ENCODE measurements at regions not wholly inside any gene's neighbourhood (a gene's known extent, or its start where the extent isn't known, plus 50 kb on each side); places are given as distances from the start of the nearest gene placed in this dataset.
"Not testable (repeated sequence)": the region's sequence is repeated elsewhere in the genome, so short reads cannot be mapped to it uniquely, and the experiment has no call there.

DNA sequence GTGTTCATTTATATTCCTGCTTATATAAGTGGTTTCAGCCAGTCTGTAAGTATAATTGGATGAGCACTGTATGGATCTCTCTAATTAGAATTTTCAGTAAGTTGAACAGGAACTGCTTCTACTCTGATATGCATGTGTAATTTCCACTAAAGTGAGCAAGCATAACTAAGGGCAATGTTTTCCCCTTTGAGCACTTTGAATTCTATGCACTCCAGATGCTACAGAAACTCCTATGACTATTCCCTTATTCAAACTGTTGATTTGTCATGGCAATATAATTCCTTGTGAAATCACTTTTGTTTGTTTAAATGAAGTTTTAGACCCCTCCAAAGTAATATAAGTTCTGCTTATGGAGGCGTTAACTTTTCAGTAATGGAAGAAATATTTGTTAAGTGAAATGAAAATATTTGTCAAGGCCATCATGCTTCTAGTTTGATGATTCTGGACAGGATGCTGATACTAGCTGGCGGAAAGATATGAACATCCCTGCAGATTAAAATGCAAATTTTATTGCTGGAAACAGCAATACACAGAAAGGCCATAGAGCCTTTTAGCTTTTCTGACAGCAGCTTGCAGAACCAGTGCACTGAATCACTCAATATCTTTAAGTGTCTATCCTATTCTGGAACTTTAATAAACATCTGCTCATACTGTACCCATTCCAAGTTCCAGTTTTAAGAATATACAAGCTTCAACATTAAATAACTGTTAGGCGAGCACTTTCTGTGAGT is 1460.8 kb downstream of the RAPGEF2 start:
- DNase-seq (no peak), ATAC-seq (no peak)
- 67 to 85% (median 82%) methylated on average over 3 of the region's 3 CpGs for WGBS, 3 donors
- no peaks in the 10 kb centered on the region for H3K27me3 ChIP-seq (ENCODE audit: insufficient read depth in 3 of 3, low read length in 2 of 3)
- H3K4me1 ChIP-seq, result no peaks in the 10 kb centered on the region
- H3K36me3 ChIP-seq (ENCODE audit: insufficient read depth in 1 of 2, low read depth in 1 of 2), result no peaks in the 10 kb centered on the region
- intact Hi-C loops (cut with DNase I), result no loop called here
- H3K27ac ChIP-seq, result no peak overlapping the region
- TF ChIP-seq, protein P1, sequence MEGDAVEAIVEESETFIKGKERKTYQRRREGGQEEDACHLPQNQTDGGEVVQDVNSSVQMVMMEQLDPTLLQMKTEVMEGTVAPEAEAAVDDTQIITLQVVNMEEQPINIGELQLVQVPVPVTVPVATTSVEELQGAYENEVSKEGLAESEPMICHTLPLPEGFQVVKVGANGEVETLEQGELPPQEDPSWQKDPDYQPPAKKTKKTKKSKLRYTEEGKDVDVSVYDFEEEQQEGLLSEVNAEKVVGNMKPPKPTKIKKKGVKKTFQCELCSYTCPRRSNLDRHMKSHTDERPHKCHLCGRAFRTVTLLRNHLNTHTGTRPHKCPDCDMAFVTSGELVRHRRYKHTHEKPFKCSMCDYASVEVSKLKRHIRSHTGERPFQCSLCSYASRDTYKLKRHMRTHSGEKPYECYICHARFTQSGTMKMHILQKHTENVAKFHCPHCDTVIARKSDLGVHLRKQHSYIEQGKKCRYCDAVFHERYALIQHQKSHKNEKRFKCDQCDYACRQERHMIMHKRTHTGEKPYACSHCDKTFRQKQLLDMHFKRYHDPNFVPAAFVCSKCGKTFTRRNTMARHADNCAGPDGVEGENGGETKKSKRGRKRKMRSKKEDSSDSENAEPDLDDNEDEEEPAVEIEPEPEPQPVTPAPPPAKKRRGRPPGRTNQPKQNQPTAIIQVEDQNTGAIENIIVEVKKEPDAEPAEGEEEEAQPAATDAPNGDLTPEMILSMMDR (IDR thresholded peaks at IDR 0.05), result no peak
- no peak overlapping the region for H3K4me3 ChIP-seq
- H3K9me3 ChIP-seq, result no peaks in the 10 kb centered on the region

DNA sequence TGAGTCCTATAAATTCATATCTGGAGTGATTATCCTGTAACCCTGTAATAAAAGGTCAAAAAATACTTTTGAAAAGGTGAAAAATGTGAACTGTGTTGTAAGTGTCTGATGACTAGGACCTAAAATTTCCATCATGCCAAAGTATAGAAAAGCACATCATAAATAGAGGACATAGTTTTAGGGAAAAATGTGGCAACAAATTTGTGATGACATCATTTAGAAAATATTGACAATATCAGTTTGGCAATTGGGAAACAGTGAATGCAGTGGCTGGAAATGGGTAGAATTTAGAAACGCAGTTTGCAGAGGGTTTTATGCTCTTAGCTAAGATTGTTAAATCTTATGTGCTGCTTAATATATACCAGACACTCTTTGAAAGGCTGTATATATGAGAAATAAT is 1464.8 kb downstream of the RAPGEF2 start:
- intact Hi-C loops (cut with DNase I), result no loop called here
- H3K36me3 ChIP-seq (ENCODE audit: insufficient read depth in 1 of 2, low read depth in 1 of 2), result no peaks in the 10 kb centered on the region
- WGBS, 3 donors, result 90 to 95% (median 92%) methylated on average over 1 of the region's 1 CpG
- ATAC-seq, result no peak
- H3K4me3 ChIP-seq, result no peak overlapping the region
- H3K27me3 ChIP-seq (ENCODE audit: insufficient read depth in 3 of 3, low read length in 2 of 3), result no peaks in the 10 kb centered on the region
- DNase-seq, result no peak
- H3K9me3 ChIP-seq, result no peaks in the 10 kb centered on the region
- no peaks in the 10 kb centered on the region for H3K4me1 ChIP-seq
- TF ChIP-seq, protein P1 (IDR thresholded peaks at IDR 0.05), result no peak
- no peak overlapping the region for H3K27ac ChIP-seq

DNA sequence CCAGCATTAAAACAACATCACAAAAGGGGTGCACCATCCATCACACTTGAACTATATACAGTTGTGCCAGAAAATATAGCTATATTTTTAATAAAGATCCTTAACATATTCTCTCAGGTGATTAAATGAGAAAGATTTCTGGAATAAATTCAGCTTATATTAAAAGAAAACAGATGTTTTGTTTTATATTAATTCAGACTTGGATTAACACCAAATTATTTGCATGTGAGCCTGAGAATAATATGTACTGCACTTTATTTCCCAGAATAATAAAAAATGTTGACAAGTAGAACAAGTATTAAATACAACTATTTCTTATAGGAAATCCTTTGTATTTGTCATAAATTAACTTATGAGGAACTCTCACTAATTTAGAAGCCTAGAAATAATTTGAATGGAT is 1467.4 kb downstream of the RAPGEF2 start:
- intact Hi-C loops (cut with DNase I), result no loop called here
- H3K4me3 ChIP-seq, result no peak overlapping the region
- no peak overlapping the region for H3K27ac ChIP-seq
- H3K27me3 ChIP-seq (ENCODE audit: insufficient read depth in 3 of 3, low read length in 2 of 3), result no peaks in the 10 kb centered on the region
- TF ChIP-seq, protein P1 (IDR thresholded peaks at IDR 0.05), result no peak
- ATAC-seq (no peak), DNase-seq (no peak)
- H3K9me3 ChIP-seq, result no peaks in the 10 kb centered on the region
- H3K36me3 ChIP-seq (ENCODE audit: insufficient read depth in 1 of 2, low read depth in 1 of 2), result no peaks in the 10 kb centered on the region
- H3K4me1 ChIP-seq, result no peaks in the 10 kb centered on the region

DNA sequence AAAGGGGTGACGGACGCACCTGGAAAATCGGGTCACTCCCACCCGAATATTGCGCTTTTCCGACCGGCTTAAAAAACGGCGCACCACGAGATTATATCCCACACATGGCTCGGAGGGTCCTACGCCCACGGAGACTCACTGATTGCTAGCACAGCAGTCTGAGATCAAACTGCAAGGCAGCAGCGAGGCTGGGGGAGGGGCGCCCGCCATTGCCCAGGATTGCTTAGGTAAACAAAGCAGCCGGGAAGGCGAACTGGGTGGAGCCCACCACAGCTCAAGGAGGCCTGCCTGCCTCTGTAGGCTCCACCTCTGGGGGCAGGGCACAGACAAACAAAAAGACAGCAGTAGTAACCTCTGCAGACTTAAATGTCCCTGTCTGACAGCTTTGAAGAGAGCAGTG is 1471.4 kb downstream of the RAPGEF2 start:
- H3K4me3 ChIP-seq; H3K27me3 ChIP-seq (ENCODE audit: insufficient read depth in 3 of 3, low read length in 2 of 3); H3K27ac ChIP-seq; DNase-seq; H3K36me3 ChIP-seq (ENCODE audit: insufficient read depth in 1 of 2, low read depth in 1 of 2); ATAC-seq; intact Hi-C loops (cut with DNase I); H3K9me3 ChIP-seq; H3K4me1 ChIP-seq: not testable (repeated sequence)
- WGBS, 3 donors, result 80 to 86% (median 85%) methylated on average over 14 to 18 of the region's 18 CpGs

DNA sequence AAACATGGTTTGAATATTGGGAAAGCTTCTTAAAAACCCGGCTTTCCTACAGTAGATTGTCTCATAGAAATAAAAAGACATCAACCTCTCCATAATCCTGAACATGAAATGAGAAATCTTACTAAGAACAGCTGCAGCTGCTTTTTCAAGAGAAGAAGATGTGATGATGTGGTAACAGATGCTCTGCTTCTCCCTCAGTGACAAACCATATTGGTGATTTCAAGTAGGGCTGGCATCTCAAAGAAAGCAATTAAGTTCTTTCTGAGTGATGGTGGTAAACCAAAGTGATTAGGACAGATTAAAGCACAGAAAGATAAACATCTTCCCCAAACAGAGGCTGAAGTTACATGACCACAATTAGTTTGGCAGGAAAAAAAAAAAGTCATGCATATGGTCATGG is 1477.7 kb downstream of the RAPGEF2 start:
- H3K9me3 ChIP-seq, result no peaks in the 10 kb centered on the region
- H3K4me1 ChIP-seq, result no peaks in the 10 kb centered on the region
- intact Hi-C loops (cut with DNase I), result no loop called here
- H3K36me3 ChIP-seq (ENCODE audit: insufficient read depth in 1 of 2, low read depth in 1 of 2), result no peaks in the 10 kb centered on the region
- 71 to 76% (median 73%) methylated on average over 1 of the region's 1 CpG for WGBS, 3 donors
- ATAC-seq (no peak), DNase-seq (no peak)
- TF ChIP-seq, protein P1 (IDR thresholded peaks at IDR 0.05), result no peak
- no peak overlapping the region for H3K4me3 ChIP-seq
- no peaks in the 10 kb centered on the region for H3K27me3 ChIP-seq (ENCODE audit: insufficient read depth in 3 of 3, low read length in 2 of 3)
- no peak overlapping the region for H3K27ac ChIP-seq
